ENCODE measurements at regions not wholly inside any gene's neighbourhood (a gene's known extent, or its start where the extent isn't known, plus 50 kb on each side); places are given as distances from the start of the nearest gene placed in this dataset.

- TF ChIP-seq ZNF462 (CRISPR knock-in tag; IDR thresholded peaks at IDR 0.05) (no peak), CREB1 (CRISPR knock-in tag; IDR thresholded peaks at IDR 0.05; ENCODE audit: low read depth) (no peak)
These were observed 394.1 kb downstream of the SOX9 start (continued) for GRCh38 chr17:72514891-72515290.

- Mint-ChIP-seq H3K4me1 (peaks cover 61% of the 10 kb centered on the region), H3K27ac (no peak overlapping the region), H3K27me3 (ENCODE audit: insufficient read depth, low read depth, poor library complexity) (peaks cover 5% of the 10 kb centered on the region), H3K4me3 (no peak overlapping the region), H3K36me3 (ENCODE audit: low read depth) (no peaks in the 10 kb centered on the region), H3K9me3 (no peaks in the 10 kb centered on the region)
- Histone ChIP-seq H3K27me3 (ENCODE audit: insufficient read depth) (no peaks in the 10 kb centered on the region), H4K20me1 (replicated peaks; ENCODE audit: insufficient read depth) (no peaks in the 10 kb centered on the region), H3K79me2 (replicated peaks; ENCODE audit: insufficient read depth) (no peaks in the 10 kb centered on the region), H2AFZ (0 out of 2 replicates have a peak overlapping the region, but pooled peaks have one; percentile 14), H3K36me3 (ENCODE audit: insufficient read depth) (no peaks in the 10 kb centered on the region), H3K4me1 (ENCODE audit: insufficient read depth) (peaks cover 20% of the 10 kb centered on the region), H3K4me3 (no peak overlapping the region), H3F3A (replicated peaks; ENCODE audit: low read depth) (no peaks in the 10 kb centered on the region), H3K27ac (ENCODE audit: low read depth) (no peak overlapping the region), H3K9me2 (ENCODE audit: insufficient read depth) (no peaks in the 10 kb centered on the region), H3K4me2 (no peak overlapping the region)
- no peak for DNase-seq (ENCODE audit: low spot score)
- ATAC-seq: no peak
- TF ChIP-seq NANOG (IDR thresholded peaks at IDR 0.05; ENCODE audit: borderline replicate concordance) (no peak), EZH2phosphoT487 (IDR thresholded peaks at IDR 0.05; ENCODE audit: unreplicated experiment) (no peak), EZH2 (IDR thresholded peaks at IDR 0.05; ENCODE audit: low read depth, unreplicated experiment) (no peak), STAT1 (IDR thresholded peaks at IDR 0.05; ENCODE audit: unreplicated experiment) (no peak), ETS1 (IDR thresholded peaks at IDR 0.05) (no peak), ZNF462 (CRISPR knock-in tag; IDR thresholded peaks at IDR 0.05) (no peak)
These were observed 394.7 kb downstream of the SOX9 start for GRCh38 chr17:72515291-72516065.

All from GM23338 (cell line).